Common myeloid progenitor, CD34-positive (primary cell): ENCODE measurements at regions not wholly inside any gene's neighbourhood (a gene's known extent, or its start where the extent isn't known, plus 50 kb on each side); places are given as distances from the start of the nearest gene placed in this dataset.
"Not testable (repeated sequence)": the region's sequence is repeated elsewhere in the genome, so short reads cannot be mapped to it uniquely, and the experiment has no call there.

ENCODE experiments used
- CTCF ChIA-PET: fragments of 350-600 bp; sonication (Branson Sonifier 250); formaldehyde crosslinking; loops from one replicate; lab custom pipeline; 2021; ENCODE audit warnings: antibody characterized with exemption; lab: Charles Lee
- POLR2A ChIA-PET: fragments of 350-600 bp; sonication (Branson Sonifier 250); formaldehyde crosslinking; loops from one replicate; lab custom pipeline; 2021; ENCODE audit warnings: antibody characterized with exemption; lab: Charles Lee
- DNase-seq, 3 donors: peaks; one replicate each; pipeline versions ENCODE4 v3.0.0 to v3.0.0-alpha.2; 2013
- H3K27ac ChIP-seq, 2 experiments: 1 replicate in 1 of 2; 2 replicates in 1 of 2; pipeline ENCODE4 v1.7.0; 2013; ENCODE audit warnings: inconsistent platforms in 2 of 2, low read length in 2 of 2, mild to moderate bottlenecking in 2 of 2, low read depth in 1 of 2, moderate library complexity in 1 of 2; ENCODE audit not compliant: severe bottlenecking in 2 of 2, insufficient read depth in 1 of 2, poor library complexity in 1 of 2
- H3K27me3 ChIP-seq, 5 experiments: replicated peaks in 2 of 5; 1 replicate in 3 of 5; 2 replicates in 2 of 5; pipeline versions ENCODE4 v1.6.1 to v1.7.0; 2013; ENCODE audit warnings: low read length in 4 of 5, mild to moderate bottlenecking in 2 of 5, moderate library complexity in 2 of 5, inconsistent platforms in 1 of 5; ENCODE audit not compliant: insufficient read depth in 5 of 5, control insufficient read depth in 4 of 5
- H3K36me3 ChIP-seq, 4 experiments: 1 replicate in 2 of 4; 2 replicates in 2 of 4; pipeline versions ENCODE4 v1.6.1 to v1.7.0; 2013; ENCODE audit warnings: low read length in 3 of 4, control low read depth in 1 of 4, mild to moderate bottlenecking in 1 of 4; ENCODE audit not compliant: control insufficient read depth in 4 of 4, insufficient read depth in 4 of 4
- H3K4me1 ChIP-seq, 4 experiments: 1 replicate in 3 of 4; 2 replicates in 1 of 4; pipeline versions ENCODE4 v1.6.1 to v1.7.1; 2013; ENCODE audit warnings: low read length in 3 of 4, mild to moderate bottlenecking in 3 of 4, control low read depth in 1 of 4, inconsistent platforms in 1 of 4, moderate library complexity in 1 of 4; ENCODE audit not compliant: control insufficient read depth in 4 of 4, insufficient read depth in 4 of 4; ENCODE audit errors: control extremely low read depth in 1 of 4
- H3K4me3 ChIP-seq, 7 experiments: 1 replicate in 4 of 7; 2 replicates in 3 of 7; pipeline versions ENCODE4 v1.5.1 to v1.7.0; 2013; ENCODE audit warnings: mild to moderate bottlenecking in 7 of 7, low read length in 6 of 7, moderate library complexity in 6 of 7, inconsistent platforms in 2 of 7, low read depth in 2 of 7, control low read depth in 1 of 7; ENCODE audit not compliant: insufficient read depth in 4 of 7, control insufficient read depth in 1 of 7; ENCODE audit errors: extremely low read depth in 1 of 7
- H3K9me3 ChIP-seq, 5 experiments: 1 replicate in 4 of 5; 2 replicates in 1 of 5; pipeline versions ENCODE4 v1.6.1 to v1.7.1; 2013; ENCODE audit warnings: low read length in 4 of 5, mild to moderate bottlenecking in 2 of 5, inconsistent platforms in 1 of 5, low read depth in 1 of 5, moderate library complexity in 1 of 5; ENCODE audit not compliant: control insufficient read depth in 4 of 5, insufficient read depth in 2 of 5; ENCODE audit errors: control extremely low read depth in 1 of 5
- WGBS: methylation state at CpG from one replicate; pipeline ENCODE4 v1.1.5; 2013; ENCODE audit not compliant: insufficient coverage; 5-methylcytosine and 5-hydroxymethylcytosine counted together

DNA sequence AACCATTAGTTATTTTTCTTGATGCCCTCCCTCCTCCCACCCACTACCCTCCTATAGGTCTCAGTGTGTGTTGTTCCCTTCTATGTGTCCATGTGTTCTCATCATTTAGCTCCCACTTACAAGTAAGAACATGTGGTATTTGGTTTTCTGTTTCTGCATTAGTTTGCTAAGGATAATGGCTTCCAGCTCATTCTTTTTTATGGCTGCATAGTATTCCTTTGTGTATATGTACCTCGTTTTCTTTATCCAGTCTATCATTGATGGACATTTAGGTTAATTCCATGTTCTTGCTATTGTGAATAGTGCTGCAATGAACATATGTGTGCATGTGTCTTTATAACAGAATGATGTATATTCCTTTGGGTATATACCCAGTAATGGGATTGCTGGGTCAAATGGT lies 135.1 kb upstream of the PJA2 start:
- POLR2A ChIA-PET, H3K4me1 ChIP-seq, H3K4me3 ChIP-seq, H3K36me3 ChIP-seq, H3K27me3 ChIP-seq, DNase-seq, H3K9me3 ChIP-seq, H3K27ac ChIP-seq: not testable (repeated sequence)
- no CpG with 5 or more reads among the region's 1 CpG for WGBS
- CTCF ChIA-PET, result interaction anchor here (0.7 kb wide), 1 partner anchor 40 kb away, joined by 3 read pairs; no protein-coding TSS in a partner anchor

DNA sequence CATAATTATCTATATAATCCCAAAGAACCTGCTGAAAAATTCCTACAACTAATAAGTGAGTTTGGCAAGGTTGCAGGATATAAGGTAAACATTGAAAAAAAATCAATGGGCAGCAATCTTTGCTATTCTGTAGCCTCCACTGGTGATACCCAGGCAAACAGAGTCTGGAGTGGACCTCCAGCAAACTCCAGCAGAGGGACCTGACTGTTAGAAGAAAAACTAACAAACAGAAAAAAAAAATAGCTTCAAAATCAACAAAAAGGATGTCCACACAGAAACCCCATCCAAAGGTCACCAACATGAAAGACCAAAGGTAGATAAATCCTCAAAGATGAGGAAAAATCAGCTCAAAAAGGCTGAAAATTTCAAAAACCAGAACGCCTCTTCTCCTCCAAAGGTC lies 128.9 kb upstream of the PJA2 start:
- CTCF ChIA-PET, H3K9me3 ChIP-seq, H3K27ac ChIP-seq, POLR2A ChIA-PET, H3K4me1 ChIP-seq, H3K4me3 ChIP-seq, DNase-seq, H3K36me3 ChIP-seq, H3K27me3 ChIP-seq: not testable (repeated sequence)
- 100% methylated on average over 1 of the region's 1 CpG for WGBS

DNA sequence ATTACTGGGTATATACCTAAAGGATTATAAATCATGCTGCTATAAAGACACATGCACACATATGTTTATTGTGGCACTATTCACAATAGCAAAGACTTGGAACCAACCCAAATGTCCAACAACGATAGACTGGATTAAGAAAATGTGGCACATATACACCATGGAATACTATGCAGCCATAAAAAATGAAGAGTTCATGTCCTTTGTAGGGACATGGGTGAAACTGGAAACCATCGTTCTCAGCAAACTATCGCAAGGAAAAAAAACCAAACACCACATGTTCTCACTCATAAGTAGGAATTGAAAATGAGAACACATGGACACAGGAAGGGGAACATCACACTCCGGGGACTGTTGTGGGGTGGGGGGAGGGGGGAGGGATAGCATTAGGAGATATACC lies 125.3 kb upstream of the PJA2 start:
- not testable (repeated sequence) for H3K36me3 ChIP-seq

DNA sequence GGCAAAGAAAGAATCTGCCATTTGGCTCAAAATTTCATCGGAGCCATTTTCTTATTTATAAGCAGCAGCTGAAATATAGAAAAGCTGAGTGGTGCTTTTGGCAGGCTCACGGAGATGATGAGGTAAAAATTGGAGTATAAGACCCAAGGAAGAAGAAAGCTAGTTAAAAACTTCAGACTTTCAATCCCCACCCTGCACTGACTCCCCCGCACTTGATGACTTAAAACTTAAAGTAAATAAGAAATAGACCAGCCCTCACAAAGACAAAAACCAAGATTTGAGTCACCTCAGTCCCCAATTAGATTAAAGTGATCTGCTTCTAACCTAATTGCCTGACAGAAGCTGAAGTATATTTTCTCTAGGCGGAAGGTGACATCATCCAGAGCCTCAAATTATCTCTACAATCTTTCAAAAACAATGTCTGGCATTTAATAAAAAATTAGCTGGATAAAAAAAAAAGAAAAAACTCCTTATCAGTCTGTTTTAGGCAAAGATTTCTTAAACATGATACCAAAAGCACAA lies 124.0 kb upstream of the PJA2 start:
- CTCF ChIA-PET, result no interaction called here

More for the DNA sequence above, 125.3 kb upstream of the PJA2 start:
- WGBS, result no CpG with 5 or more reads among the region's 4 CpGs
- POLR2A ChIA-PET, H3K27ac ChIP-seq, H3K4me3 ChIP-seq, H3K9me3 ChIP-seq, H3K27me3 ChIP-seq, H3K4me1 ChIP-seq, DNase-seq, CTCF ChIA-PET: not testable (repeated sequence)

DNA sequence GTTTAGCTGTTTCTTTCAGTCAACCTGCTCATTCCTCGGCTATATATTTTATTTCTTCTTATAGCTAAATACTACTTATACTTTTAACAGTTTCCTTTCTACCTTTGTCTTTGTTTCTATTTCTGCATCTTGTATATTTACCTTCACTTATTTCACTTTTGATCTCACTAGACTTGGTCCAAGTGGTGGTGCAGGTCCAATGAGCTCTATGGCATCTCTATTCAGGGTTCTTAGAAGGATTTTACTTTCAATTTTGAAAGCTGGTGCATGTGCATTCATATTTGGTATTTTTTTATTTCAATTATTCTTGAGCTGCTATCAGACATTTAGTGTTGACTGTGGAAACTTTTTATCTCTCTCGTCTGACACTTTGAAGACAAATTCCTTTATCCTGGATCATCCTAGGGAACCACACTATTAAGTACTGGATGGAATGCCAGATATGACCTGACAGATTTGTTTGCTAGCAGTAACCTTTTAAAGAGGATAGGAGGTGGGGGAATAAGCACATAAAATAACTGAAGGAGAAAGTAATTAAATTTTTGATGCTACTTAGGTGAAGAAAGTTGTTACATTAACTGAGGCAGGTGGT lies 123.1 kb upstream of the PJA2 start:
- ChIA-PET CTCF (no interaction called here), POLR2A (interaction anchor here (0.8 kb wide), 1 partner anchor 46 kb away, joined by 3 read pairs; no protein-coding TSS in a partner anchor)
- Histone ChIP-seq H3K27me3 (no peaks in the 10 kb centered on the region), H3K27ac (no peak overlapping the region), H3K4me3 (no peak overlapping the region), H3K4me1 (no peaks in the 10 kb centered on the region), H3K9me3 (no peaks in the 10 kb centered on the region), H3K36me3 (no peaks in the 10 kb centered on the region)
- no peak for DNase-seq
- no CpG with 5 or more reads among the region's 2 CpGs for WGBS

More for the DNA sequence above, 124.0 kb upstream of the PJA2 start:
- no peak overlapping the region for H3K27ac ChIP-seq
- H3K27me3 ChIP-seq, result no peaks in the 10 kb centered on the region
- no peak overlapping the region for H3K4me3 ChIP-seq
- H3K36me3 ChIP-seq, result no peaks in the 10 kb centered on the region
- WGBS, result 90% methylated on average over 2 of the region's 4 CpGs
- POLR2A ChIA-PET, result interaction anchor here (0.8 kb wide), 1 partner anchor 45 kb away, joined by 3 read pairs; no protein-coding TSS in a partner anchor
- no peaks in the 10 kb centered on the region for H3K4me1 ChIP-seq
- no peak for DNase-seq
- no peaks in the 10 kb centered on the region for H3K9me3 ChIP-seq

DNA sequence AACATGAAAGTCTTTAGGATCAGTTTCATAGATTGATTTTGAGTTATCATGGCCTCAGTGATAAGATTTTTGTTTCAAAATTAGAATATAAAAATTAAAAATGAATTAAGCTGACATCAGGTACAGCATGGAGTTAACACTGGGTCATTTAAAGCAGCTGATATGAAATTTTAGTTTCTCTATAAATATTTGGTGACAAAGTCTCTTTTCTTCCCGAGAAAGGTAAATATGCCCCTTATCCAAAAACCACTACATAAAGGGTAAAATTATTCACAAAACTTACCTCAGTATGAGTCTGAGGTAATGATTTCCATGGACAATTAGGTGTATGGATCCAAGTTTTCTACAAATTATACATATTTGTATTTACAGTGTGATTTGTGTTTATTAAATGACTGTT lies 121.5 kb upstream of the PJA2 start:
- Histone ChIP-seq H3K9me3 (no peaks in the 10 kb centered on the region), H3K27ac (no peak overlapping the region), H3K36me3 (no peaks in the 10 kb centered on the region), H3K4me1 (no peaks in the 10 kb centered on the region), H3K27me3 (no peaks in the 10 kb centered on the region), H3K4me3 (no peak overlapping the region)
- WGBS, result no CpG with 5 or more reads among the region's 1 CpG
- CTCF ChIA-PET, result no interaction called here
- POLR2A ChIA-PET, result no interaction called here
- no peak for DNase-seq

DNA sequence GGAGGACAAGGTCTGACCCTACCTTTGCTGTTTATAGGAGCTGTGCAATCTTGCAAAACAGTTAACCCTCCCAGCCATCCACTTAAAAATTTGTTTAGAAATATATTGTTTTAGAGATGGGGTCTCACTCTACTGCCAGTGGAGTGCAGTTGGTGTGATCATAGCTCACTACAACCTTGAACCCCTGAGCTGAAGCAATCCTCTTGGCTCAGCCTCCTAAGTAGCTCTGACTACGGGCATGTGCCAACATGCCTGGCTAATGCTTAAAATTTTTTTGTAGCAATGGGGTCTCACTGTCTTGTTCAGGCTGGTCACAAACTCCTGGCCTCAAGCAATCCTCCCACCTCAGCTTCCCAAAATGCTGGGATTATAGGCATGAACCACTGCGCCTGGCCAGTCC lies 120.2 kb upstream of the PJA2 start:
- Histone ChIP-seq H3K27me3 (no peaks in the 10 kb centered on the region), H3K27ac (no peak overlapping the region), H3K9me3 (no peaks in the 10 kb centered on the region), H3K36me3 (no peaks in the 10 kb centered on the region), H3K4me3 (no peak overlapping the region), H3K4me1 (no peaks in the 10 kb centered on the region)
- 100% methylated on average over 2 of the region's 2 CpGs for whole genome bisulfite sequencing
- no peak for DNase-seq
- ChIA-PET POLR2A (no interaction called here), CTCF (no interaction called here)
